ENCODE measurements at regions not wholly inside any gene's neighbourhood (a gene's known extent, or its start where the extent isn't known, plus 50 kb on each side); places are given as distances from the start of the nearest gene placed in this dataset.

- DNase-seq = no peak
These were observed 360.9 kb upstream of the HSFY2 start for GRCh38 chrY:19134426-19134825.

DNA sequence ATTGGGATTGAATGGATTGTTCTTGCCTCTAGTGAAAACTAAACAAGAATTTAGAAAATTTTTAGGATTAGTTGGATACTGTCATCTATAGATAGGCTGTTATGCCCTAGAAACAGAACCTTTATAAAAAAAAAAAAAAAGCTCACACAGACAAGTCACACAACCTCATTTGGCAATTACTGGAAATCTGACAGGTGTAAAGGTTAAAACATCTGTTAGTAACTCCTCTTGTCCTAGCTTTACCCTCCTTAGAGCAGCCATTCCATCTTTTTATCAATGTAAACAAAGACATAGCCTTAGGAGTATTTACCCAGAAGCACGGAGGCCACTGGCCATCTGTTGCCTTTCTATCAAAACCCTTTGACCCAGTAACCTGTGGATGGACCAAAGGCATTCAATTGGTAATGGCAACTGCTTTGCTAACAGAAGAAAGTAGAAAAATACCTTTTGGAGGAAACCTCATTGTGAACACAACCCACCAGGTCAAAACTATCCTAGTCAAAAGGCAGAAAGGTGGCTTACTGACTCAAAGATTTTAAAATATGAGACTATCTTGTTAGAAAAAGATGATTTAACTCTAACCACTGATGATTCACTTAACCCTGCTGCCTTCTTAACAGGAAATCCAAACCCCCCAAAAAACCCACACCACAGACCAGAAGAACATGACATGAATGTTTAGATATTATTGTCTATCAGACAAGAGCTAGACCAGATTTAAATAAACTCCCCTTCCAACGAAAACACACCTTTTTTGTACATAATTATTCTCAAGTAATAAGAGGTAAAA, 357.2 kb upstream of the HSFY2 start:
- DNase-seq = no peak

DNA sequence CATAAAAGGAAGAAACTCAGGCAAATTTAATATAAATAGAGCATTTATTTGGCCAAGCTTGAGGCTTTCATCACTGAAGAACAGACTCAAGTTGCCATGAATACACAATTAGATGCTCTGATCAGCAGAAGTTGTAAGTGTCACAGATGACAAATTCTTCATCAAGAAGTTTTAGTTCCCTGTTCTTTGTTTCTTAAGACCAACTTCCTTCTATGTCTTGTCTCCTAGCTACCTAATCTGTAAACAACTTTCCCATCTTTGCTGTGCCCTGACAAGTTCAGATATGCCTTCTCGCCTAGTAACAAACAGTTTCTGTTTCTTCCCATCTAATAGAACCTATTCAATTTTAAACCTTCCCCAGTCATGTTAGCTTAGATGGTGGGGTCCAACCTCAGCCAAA, 353.4 kb upstream of the HSFY2 start:
- DNase-seq = no peak

DNA sequence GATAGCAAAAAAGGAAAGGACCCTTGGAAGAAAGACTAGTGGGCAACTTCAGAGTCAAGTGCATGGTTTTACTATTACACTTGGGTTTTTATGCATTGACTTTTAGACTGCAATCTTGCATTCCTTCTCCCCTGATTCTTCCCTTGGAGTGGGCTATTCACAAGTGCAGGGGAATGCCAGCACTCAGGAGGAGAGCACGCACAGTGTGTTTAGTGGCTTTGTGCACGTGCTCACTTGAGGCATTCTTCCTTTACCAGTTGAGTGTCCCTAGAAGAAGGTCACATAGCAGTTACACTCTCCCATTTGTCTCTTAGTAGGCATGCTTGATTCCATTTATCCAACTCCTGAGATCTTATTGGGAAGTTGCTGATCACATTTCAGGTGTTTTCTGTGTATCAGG, 351.1 kb upstream of the HSFY2 start:
- DNase-seq = no peak

- DNase-seq = no peak
These were observed 348.9 kb upstream of the HSFY2 start for GRCh38 chrY:19122450-19122849.

GRCh38 chrY:19098349-19098748, 324.8 kb upstream of the HSFY2 start:
- DNase-seq = no peak

- DNase-seq = no peak
These were observed 321.9 kb upstream of the HSFY2 start for GRCh38 chrY:19095460-19095859.

DNA sequence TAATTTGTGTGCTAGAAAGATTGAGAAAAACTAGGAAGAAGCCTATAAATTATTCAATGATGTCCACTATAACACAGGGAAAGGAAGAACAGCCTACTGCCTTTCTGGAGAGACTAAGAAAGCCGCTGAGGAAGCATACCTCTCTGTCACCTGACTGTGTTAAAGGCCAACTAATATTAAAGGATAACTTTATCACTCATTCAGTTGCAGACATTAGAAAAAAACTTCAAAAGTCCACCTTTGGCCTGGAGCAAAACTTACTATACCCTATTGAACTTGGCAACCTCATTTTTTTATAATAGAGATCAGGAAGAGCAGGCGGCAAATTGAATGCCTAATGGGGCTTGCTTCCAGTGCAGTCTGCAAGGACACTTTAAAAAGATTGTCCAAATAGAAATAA, 309.5 kb upstream of the HSFY2 start:
- DNase-seq = no peak

DNA sequence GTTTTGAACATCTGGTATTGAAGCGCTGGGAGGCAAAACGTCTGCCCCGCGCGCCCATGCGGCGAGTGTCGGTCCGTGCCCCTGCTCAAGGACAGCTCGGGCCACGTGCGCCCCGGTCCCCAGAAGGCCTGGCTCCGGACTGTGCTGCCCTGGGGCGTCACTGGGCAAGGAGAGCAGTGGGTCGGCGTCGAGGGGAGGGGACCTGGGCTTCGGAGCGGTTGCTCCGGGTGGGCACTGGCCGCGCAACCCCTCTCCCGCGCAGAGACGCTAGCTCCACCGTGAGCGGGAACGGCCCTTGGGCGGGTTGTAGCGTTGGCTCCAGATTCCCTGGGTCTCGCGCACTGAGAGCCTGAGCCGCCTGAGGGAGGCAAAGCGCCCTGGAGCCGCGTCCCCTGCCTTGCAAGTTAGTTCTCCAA, 304.2 kb upstream of the HSFY2 start:
- peak; percentile 40 for DNase-seq

GRCh38 chrY:19076846-19077697, 303.5 kb upstream of the HSFY2 start:
- peak; percentile 84 for DNase-seq

DNA sequence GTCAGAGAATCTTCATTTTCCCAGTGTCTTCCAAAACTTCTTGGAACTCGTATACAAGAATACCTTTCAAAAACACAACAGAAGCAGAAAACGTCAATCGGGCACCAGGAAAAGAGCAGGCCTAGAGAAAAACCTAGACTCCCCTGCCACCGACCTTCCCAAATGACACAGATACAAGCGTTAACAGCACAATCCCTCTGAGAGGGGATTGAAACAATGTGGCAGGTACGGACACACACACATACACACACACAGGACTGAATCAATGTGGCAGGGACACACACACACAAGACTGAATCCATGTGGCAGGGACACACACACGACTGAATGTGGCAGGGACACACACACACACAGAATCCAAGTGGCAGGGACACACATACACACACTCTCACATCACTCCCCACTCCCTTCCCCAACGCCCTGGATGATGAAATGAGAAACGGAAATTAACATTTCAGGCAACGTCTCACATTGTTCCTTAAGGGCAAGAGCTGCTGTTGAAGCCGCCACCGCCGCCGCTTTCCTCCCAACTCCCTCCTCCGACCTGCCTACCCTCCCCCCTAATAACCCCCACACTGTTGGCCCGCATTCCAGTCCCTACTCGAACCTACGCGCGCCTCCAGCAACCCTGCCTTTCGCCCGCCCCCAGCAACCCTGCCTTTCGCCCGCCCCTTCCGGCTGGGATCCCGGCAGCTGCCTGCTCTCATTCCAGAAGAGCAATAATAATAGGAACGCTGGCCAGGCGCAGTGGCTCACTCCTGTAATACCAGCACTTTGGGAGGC, 302.1 kb upstream of the HSFY2 start:
- peak; percentile 85 for DNase-seq

DNA sequence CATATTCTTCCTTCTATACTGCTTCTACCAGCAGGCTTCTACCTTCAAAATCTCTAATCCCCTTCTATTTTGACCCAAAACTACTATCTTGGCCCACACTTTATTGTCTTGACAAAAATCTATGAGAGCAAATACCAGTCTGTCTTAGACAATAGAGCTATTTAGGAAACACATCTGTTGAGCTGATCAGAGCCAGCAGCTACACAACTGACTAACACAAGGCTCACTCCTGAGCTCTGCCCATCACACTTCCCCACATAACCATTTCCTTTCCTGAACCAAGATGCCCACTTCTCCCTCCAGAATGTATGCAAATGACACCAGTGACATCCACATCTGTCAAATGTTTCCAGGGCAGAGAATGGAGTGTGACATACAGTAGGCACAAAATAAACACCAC, 293.9 kb upstream of the HSFY2 start:
- no peak for DNase-seq

GRCh38 chrY:19066447-19067190, 293.1 kb upstream of the HSFY2 start:
- no peak for DNase-seq

GRCh38 chrY:19065119-19065518, 291.6 kb upstream of the HSFY2 start:
- DNase-seq = no peak

DNA sequence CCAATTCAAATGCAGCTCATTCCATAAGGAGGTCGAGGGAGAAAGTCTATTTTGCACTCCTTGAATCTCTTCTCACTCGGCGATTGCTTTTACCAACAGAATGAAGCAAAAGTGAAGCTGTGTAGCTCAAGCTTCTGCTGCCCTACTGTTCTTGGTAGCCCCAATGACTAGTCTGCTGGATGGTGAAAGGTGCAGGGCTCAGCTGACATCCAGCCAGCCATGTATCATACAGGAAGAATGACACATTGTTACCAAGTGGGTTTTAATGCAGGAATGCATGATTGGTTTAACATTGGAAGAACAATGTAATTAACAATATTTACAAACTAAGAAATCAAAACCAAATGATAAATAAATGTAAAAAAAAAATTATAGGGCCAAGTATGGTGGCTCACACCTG, 286.2 kb upstream of the HSFY2 start:
- peak; percentile 15 for DNase-seq

- DNase-seq = no peak
These were observed 285.4 kb upstream of the HSFY2 start for GRCh38 chrY:19058831-19059370.

GRCh38 chrY:19056138-19056469, 282.6 kb upstream of the HSFY2 start:
- DNase-seq = no peak

DNA sequence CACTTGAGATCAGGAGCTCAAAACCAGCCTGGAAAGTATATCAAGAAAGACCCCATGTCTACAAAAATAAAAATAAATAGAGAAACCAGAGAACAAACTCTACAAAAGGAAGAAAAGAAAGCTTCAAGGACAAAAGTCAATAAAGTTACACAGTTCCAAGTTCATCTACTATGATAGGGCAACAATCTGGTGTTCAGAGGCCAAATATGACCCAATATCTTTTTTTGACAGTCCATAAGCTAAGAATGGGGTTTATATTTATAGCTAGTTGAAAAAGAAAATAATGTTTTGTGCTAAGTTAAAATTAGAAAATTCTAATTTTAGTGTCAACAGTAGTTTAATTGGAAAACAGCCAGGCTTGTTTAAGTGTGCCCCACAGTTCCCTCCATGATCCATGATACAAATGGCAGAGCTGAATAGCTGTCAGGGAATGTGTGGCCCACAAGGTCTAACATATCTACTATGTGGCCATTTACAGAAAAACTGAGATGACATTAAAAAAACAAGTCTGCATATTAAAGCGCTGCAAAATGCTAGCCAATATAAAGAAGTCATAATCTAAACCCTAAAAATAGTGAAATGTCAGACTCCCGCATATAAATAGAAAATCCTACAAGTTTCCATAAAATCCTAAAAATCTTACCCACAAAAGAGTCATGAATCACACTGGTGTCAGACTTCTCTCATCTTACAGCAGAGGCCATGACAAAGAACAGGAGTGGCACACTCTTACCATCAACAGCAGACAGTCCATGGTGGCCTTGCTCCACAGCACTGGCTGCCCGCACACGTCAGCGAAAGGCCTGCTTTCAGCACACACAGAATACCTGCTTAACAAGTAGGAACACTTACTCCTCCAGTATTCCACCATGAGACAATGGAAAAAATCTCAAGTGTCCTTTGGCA, 281.9 kb upstream of the HSFY2 start:
- no peak for DNase-seq

- DNase-seq = no peak
These were observed 280.3 kb upstream of the HSFY2 start for GRCh38 chrY:19053806-19054205.

DNA sequence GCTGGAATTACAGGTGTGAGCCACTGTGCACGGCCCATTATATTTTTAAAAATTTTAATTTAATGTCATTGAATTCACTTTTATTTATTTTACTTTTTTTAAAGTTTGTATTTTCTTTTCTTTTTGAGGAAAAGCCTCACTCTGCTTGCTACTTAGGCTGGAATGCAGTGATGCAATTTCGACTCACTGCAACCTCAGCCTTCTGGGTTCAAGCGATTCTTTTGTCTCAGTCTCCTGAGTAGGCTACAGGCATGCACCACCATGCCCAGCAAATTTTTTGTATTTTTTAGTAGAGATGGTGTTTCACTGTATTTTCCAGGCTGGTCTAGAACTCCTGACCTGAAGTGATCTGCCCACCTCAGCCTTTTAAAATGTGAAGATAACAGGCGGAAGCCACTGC, 277.5 kb upstream of the HSFY2 start:
- peak; percentile 57 for DNase-seq

GRCh38 chrY:19042984-19043442, 269.5 kb upstream of the HSFY2 start:
- no peak for DNase-seq
